PC-9 (cell line): ENCODE measurements at regions not wholly inside any gene's neighbourhood (a gene's known extent, or its start where the extent isn't known, plus 50 kb on each side); places are given as distances from the start of the nearest gene placed in this dataset.

Experiments
- BruUV-seq: library from RNA; stranded (reverse); fragments of 400-500 nt; replicated peaks from 2 replicates; lab custom pipeline; 2021; lab: Mats Ljungman, UMichigan
- CTCF ChIA-PET: fragments of 300-600 bp; sonication (Branson Sonifier 250); formaldehyde crosslinking; loops from one replicate; lab custom pipeline; 2022; ENCODE audit warnings: antibody characterized with exemption; lab: Charles Lee
- POLR2A ChIA-PET: fragments of 300-600 bp; sonication (Branson Sonifier 250); formaldehyde crosslinking; loops from one replicate; lab custom pipeline; 2022; ENCODE audit warnings: antibody characterized with exemption; ENCODE audit not compliant: unreplicated experiment; lab: Charles Lee
- DNase-seq, 2 experiments: peaks; one replicate each; pipeline versions ENCODE4 v3.0.0 to v3.0.0-alpha.2; 2015 to 2022; ENCODE audit warnings: mixed read lengths in 1 of 2
- H2AFZ ChIP-seq: fragments of 200-600 bp; sonication (generic); 2 replicates; pipeline ENCODE4 v1.8.1; 2017; ENCODE audit warnings: antibody characterized with exemption
- H3F3A ChIP-seq: fragments of 200-600 bp; sonication (generic); 2 replicates; pipeline ENCODE4 v1.8.1; 2017; ENCODE audit warnings: antibody characterized with exemption, mild to moderate bottlenecking, low read depth; ENCODE audit not compliant: insufficient read depth
- H3K27ac ChIP-seq: fragments of 200-600 bp; sonication (generic); 2 replicates; pipeline ENCODE4 v1.6.1; 2016; ENCODE audit warnings: mixed run types
- H3K27me3 ChIP-seq: fragments of 200-600 bp; sonication (generic); 2 replicates; pipeline ENCODE4 v1.6.1; 2016; ENCODE audit warnings: low read depth, mixed run types; ENCODE audit not compliant: insufficient read depth
- H3K36me3 ChIP-seq: fragments of 200-600 bp; sonication (generic); 2 replicates; pipeline ENCODE4 v1.6.1; 2016; ENCODE audit warnings: low read depth, mixed run types
- H3K4me1 ChIP-seq: fragments of 200-600 bp; sonication (generic); replicated peaks from 2 replicates; pipeline ENCODE4 v1.6.1; 2016; ENCODE audit warnings: mixed run types; ENCODE audit not compliant: insufficient read depth
- H3K4me2 ChIP-seq: fragments of 200-600 bp; sonication (generic); 2 replicates; pipeline ENCODE4 v1.6.1; 2017; ENCODE audit warnings: mixed run types
- H3K4me3 ChIP-seq: fragments of 200-600 bp; sonication (generic); 2 replicates; pipeline ENCODE4 v1.6.1; 2016; ENCODE audit warnings: mixed run types
- H3K79me2 ChIP-seq: fragments of 200-600 bp; sonication (generic); 2 replicates; pipeline ENCODE4 v1.6.1; 2017; ENCODE audit warnings: low read depth, mixed run types
- H3K9me2 ChIP-seq: fragments of 200-600 bp; sonication (generic); 2 replicates; pipeline ENCODE4 v1.8.1; 2017; ENCODE audit warnings: mild to moderate bottlenecking; ENCODE audit not compliant: insufficient read depth
- H3K9me3 ChIP-seq: fragments of 200-600 bp; sonication (generic); 2 replicates; pipeline ENCODE4 v1.8.1; 2016; ENCODE audit warnings: low read depth; ENCODE audit not compliant: insufficient read depth
- H4K20me1 ChIP-seq: fragments of 200-600 bp; sonication (generic); 2 replicates; pipeline ENCODE4 v1.8.1; 2017; ENCODE audit not compliant: insufficient read depth
- CTCF ChIP-seq: fragments of 200-600 bp; sonication (generic); conservative IDR thresholded peaks from 2 replicates; pipeline ENCODE4 v1.6.1; 2017; ENCODE audit warnings: mixed run types, antibody characterized with exemption, mild to moderate bottlenecking, moderate library complexity
- EZH2 ChIP-seq: fragments of 200-600 bp; sonication (generic); IDR thresholded peaks from 2 replicates; pipeline ENCODE4 v1.8.0; 2017; ENCODE audit warnings: antibody characterized with exemption, low read depth
- intact Hi-C: fragments of 100-400 bp; cut with micrococcal nuclease; formaldehyde crosslinking; loops from one replicate; pipeline ENCODE4 v1.10.0; 2022; ENCODE audit not compliant: unreplicated experiment

GRCh38 chrX:98523026-98523425, 1639.3 kb downstream of the RPA4 start:
- Histone ChIP-seq H3K27ac (no peak overlapping the region), H3K4me2 (no peak overlapping the region), H3K4me3 (no peak overlapping the region), H3K9me3 (no peaks in the 10 kb centered on the region), H4K20me1 (no peaks in the 10 kb centered on the region), H3K27me3 (no peaks in the 10 kb centered on the region), H3K4me1 (no peaks in the 10 kb centered on the region), H3F3A (no peaks in the 10 kb centered on the region), H2AFZ (no peak overlapping the region), H3K9me2 (no peaks in the 10 kb centered on the region), H3K36me3 (no peaks in the 10 kb centered on the region), H3K79me2 (no peaks in the 10 kb centered on the region)
- TF ChIP-seq EZH2 (no peak), CTCF (no peak)
- no peak for DNase-seq
- no TSS peak for BruUV-seq
- ChIA-PET CTCF (no interaction called here), POLR2A (no interaction called here)
- intact Hi-C loops = no loop called here

- Histone ChIP-seq H3K4me1 (no peaks in the 10 kb centered on the region), H3K27ac (no peak overlapping the region), H3K9me3 (no peaks in the 10 kb centered on the region), H3K9me2 (no peaks in the 10 kb centered on the region), H2AFZ (no peak overlapping the region), H3K27me3 (no peaks in the 10 kb centered on the region), H3K4me3 (no peak overlapping the region), H3K79me2 (no peaks in the 10 kb centered on the region), H4K20me1 (no peaks in the 10 kb centered on the region), H3K4me2 (no peak overlapping the region), H3K36me3 (no peaks in the 10 kb centered on the region), H3F3A (no peaks in the 10 kb centered on the region)
- intact Hi-C loops = no loop called here
- no peak for TF ChIP-seq CTCF
- TF ChIP-seq EZH2 = no peak
- no peak for DNase-seq
- POLR2A ChIA-PET = no interaction called here
- CTCF ChIA-PET = no interaction called here
- no TSS peak for BruUV-seq
These were observed 1639.8 kb downstream of the RPA4 start for GRCh38 chrX:98523521-98523920.

- Histone ChIP-seq H3K9me2 (no peaks in the 10 kb centered on the region), H2AFZ (no peak overlapping the region), H3K36me3 (no peaks in the 10 kb centered on the region), H3K4me3 (no peak overlapping the region), H3K79me2 (no peaks in the 10 kb centered on the region), H3K4me2 (no peak overlapping the region), H3K4me1 (no peaks in the 10 kb centered on the region), H3K27me3 (no peaks in the 10 kb centered on the region), H3K9me3 (no peaks in the 10 kb centered on the region), H3F3A (no peaks in the 10 kb centered on the region), H3K27ac (no peak overlapping the region), H4K20me1 (no peaks in the 10 kb centered on the region)
- intact Hi-C loops = no loop called here
- no TSS peak for BruUV-seq
- CTCF ChIA-PET = no interaction called here
- POLR2A ChIA-PET = no interaction called here
- TF ChIP-seq EZH2 (no peak), CTCF (no peak)
- DNase-seq = no peak
These were observed 1664.8 kb downstream of the RPA4 start for GRCh38 chrX:98548519-98548918.
